Skin of body (tissue), 1 donor: ENCODE measurements at regions not wholly inside any gene's neighbourhood (a gene's known extent, or its start where the extent isn't known, plus 50 kb on each side); places are given as distances from the start of the nearest gene placed in this dataset.
"Not testable (repeated sequence)": the region's sequence is repeated elsewhere in the genome, so short reads cannot be mapped to it uniquely, and the experiment has no call there.

Experiments used
- DNase-seq: peaks from one replicate; lab custom pipeline; 2025; lab: John Stamatoyannopoulos, UW

GRCh38 chr10:76616666-76617065 is 1020.9 kb downstream of the KCNMA1 start:
- not testable (repeated sequence) for DNase-seq

- DNase-seq: no peak
Measured at GRCh38 chr10:76615049-76615448, 1022.6 kb downstream of the KCNMA1 start.
